CD4-positive, alpha-beta T cell (primary cell): ENCODE measurements at regions not wholly inside any gene's neighbourhood (a gene's known extent, or its start where the extent isn't known, plus 50 kb on each side); places are given as distances from the start of the nearest gene placed in this dataset.
"Not testable (repeated sequence)": the region's sequence is repeated elsewhere in the genome, so short reads cannot be mapped to it uniquely, and the experiment has no call there.

Source experiments
- ATAC-seq: fragments of 200-7000 bp; cut with Tn5 transposase; one replicate; pipeline ENCODE4 v1.10.0; 2022; ENCODE audit warnings: mild to moderate bottlenecking; ENCODE audit not compliant: poor library complexity
- CTCF ChIA-PET: fragments of 350-600 bp; sonication (Branson Sonifier 250); formaldehyde crosslinking; loops from one replicate; lab custom pipeline; 2021; ENCODE audit warnings: antibody characterized with exemption, inconsistent platforms; lab: Charles Lee
- POLR2A ChIA-PET: fragments of 350-600 bp; sonication (Branson Sonifier 250); formaldehyde crosslinking; loops from one replicate; lab custom pipeline; 2021; ENCODE audit warnings: antibody characterized with exemption, inconsistent platforms; lab: Charles Lee
- DNase-seq, 14 experiments: peaks; one replicate each; pipeline ENCODE4 v3.0.0-alpha.2; 2013 to 2020; ENCODE audit warnings: mixed read lengths in 2 of 14
- H3K27ac ChIP-seq, 2 donors: one replicate each; pipeline versions ENCODE4 v1.5.1 to v1.7.0; 2013; ENCODE audit warnings: low read length in 2 of 2, low read depth in 1 of 2, mild to moderate bottlenecking in 1 of 2
- H3K27me3 ChIP-seq, 2 experiments: 1 replicate in 1 of 2; 2 replicates in 1 of 2; pipeline versions ENCODE4 v1.6.1 to v1.7.0; 2013; ENCODE audit warnings: low read length in 2 of 2, control low read depth in 1 of 2, mild to moderate bottlenecking in 1 of 2, moderate library complexity in 1 of 2; ENCODE audit not compliant: insufficient read depth in 2 of 2, control insufficient read depth in 1 of 2
- H3K36me3 ChIP-seq: one replicate; pipeline ENCODE4 v1.6.1; 2013; ENCODE audit warnings: low read length, control low read depth; ENCODE audit not compliant: insufficient read depth
- H3K4me1 ChIP-seq: one replicate; pipeline ENCODE4 v1.6.1; 2013; ENCODE audit warnings: low read length, control low read depth; ENCODE audit not compliant: insufficient read depth
- H3K4me3 ChIP-seq: one replicate; pipeline ENCODE4 v1.5.1; 2013; ENCODE audit warnings: mild to moderate bottlenecking, low read length, moderate library complexity
- H3K9me3 ChIP-seq, 2 experiments: 1 replicate in 1 of 2; 2 replicates in 1 of 2; pipeline versions ENCODE4 v1.6.1 to v1.7.0; 2013; ENCODE audit warnings: low read length in 2 of 2, mild to moderate bottlenecking in 2 of 2, control low read depth in 1 of 2, moderate library complexity in 1 of 2; ENCODE audit not compliant: control insufficient read depth in 1 of 2, insufficient read depth in 1 of 2
- H3K27ac Mint-ChIP-seq: one replicate; pipeline ENCODE4 v1.8.0; 2020; ENCODE audit warnings: mixed read lengths
- H3K27me3 Mint-ChIP-seq: one replicate; pipeline ENCODE4 v1.8.0; 2021; ENCODE audit warnings: mixed read lengths
- H3K36me3 Mint-ChIP-seq: one replicate; pipeline ENCODE4 v1.8.0; 2021; ENCODE audit warnings: low read depth, mixed read lengths
- H3K4me1 Mint-ChIP-seq: one replicate; pipeline ENCODE4 v1.8.0; 2021; ENCODE audit warnings: low read depth, mixed read lengths
- H3K4me3 Mint-ChIP-seq: one replicate; pipeline ENCODE4 v1.8.0; 2020; ENCODE audit warnings: mild to moderate bottlenecking, mixed read lengths
- H3K9me3 Mint-ChIP-seq: one replicate; pipeline ENCODE4 v1.8.0; 2020; ENCODE audit warnings: mixed read lengths
- CTCF ChIP-seq: fragments of 200-600 bp; IDR thresholded peaks from one replicate; pipeline ENCODE4 v1.8.0; 2022; ENCODE audit warnings: antibody characterized with exemption, mild to moderate bottlenecking
- intact Hi-C, 2 experiments: fragments of 100-400 bp; cut with DNase I in 1 of 2; cut with micrococcal nuclease in 1 of 2; formaldehyde crosslinking; loops; one replicate each; pipeline versions ENCODE4 v1.15.1 to v1.9.0; 2023 to 2025; cut with DNase I, micrococcal nuclease

- no peaks in the 10 kb centered on the region for H3K36me3 ChIP-seq
- no peak overlapping the region for H3K4me3 Mint-ChIP-seq
- H3K27me3 ChIP-seq = no peaks in the 10 kb centered on the region
- no peaks in the 10 kb centered on the region for H3K4me1 ChIP-seq
- POLR2A ChIA-PET = no interaction called here
- H3K27me3 Mint-ChIP-seq = no peaks in the 10 kb centered on the region
- DNase-seq (no peak), ATAC-seq (no peak)
- H3K9me3 Mint-ChIP-seq = peaks cover 2% of the 10 kb centered on the region
- peaks cover 0 to 10% of the 10 kb centered on the region in 2 experiments for H3K9me3 ChIP-seq
- intact Hi-C loops = no loop called here
- CTCF ChIA-PET = no interaction called here
- TF ChIP-seq CTCF = no peak
- H3K36me3 Mint-ChIP-seq = no peaks in the 10 kb centered on the region
- no peaks in the 10 kb centered on the region for H3K4me1 Mint-ChIP-seq
- no peak overlapping the region for H3K27ac Mint-ChIP-seq
- H3K4me3 ChIP-seq = no peak overlapping the region
- no peak overlapping the region for H3K27ac ChIP-seq
Measured at GRCh38 chr5:99765011-99765410, 770.2 kb upstream of the FAM174A start.

GRCh38 chr5:99763021-99763774 is 772.0 kb upstream of the FAM174A start:
- peaks cover 4% of the 10 kb centered on the region for H3K9me3 Mint-ChIP-seq
- H3K4me1 Mint-ChIP-seq = no peaks in the 10 kb centered on the region
- no peak for DNase-seq
- CTCF ChIA-PET = no interaction called here
- H3K27me3 Mint-ChIP-seq = no peaks in the 10 kb centered on the region
- Histone ChIP-seq H3K9me3 (peaks cover 0 to 10% of the 10 kb centered on the region in 2 experiments), H3K4me1 (no peaks in the 10 kb centered on the region), H3K27me3 (no peaks in the 10 kb centered on the region), H3K36me3 (no peaks in the 10 kb centered on the region), H3K4me3 (no peak overlapping the region), H3K27ac (no peak overlapping the region)
- no peak for ATAC-seq
- no peak overlapping the region for H3K4me3 Mint-ChIP-seq
- H3K36me3 Mint-ChIP-seq = no peaks in the 10 kb centered on the region
- intact Hi-C loops = no loop called here
- POLR2A ChIA-PET = no interaction called here
- no peak for TF ChIP-seq CTCF
- no peak overlapping the region for H3K27ac Mint-ChIP-seq

GRCh38 chr5:99747342-99747741 is 787.8 kb upstream of the FAM174A start:
- ChIA-PET CTCF (no interaction called here), POLR2A (no interaction called here)
- Histone ChIP-seq H3K4me3 (no peak overlapping the region), H3K27me3 (no peaks in the 10 kb centered on the region), H3K9me3 (no peaks in the 10 kb centered on the region), H3K36me3 (no peaks in the 10 kb centered on the region), H3K27ac (no peak overlapping the region), H3K4me1 (no peaks in the 10 kb centered on the region)
- H3K4me3 Mint-ChIP-seq = no peak overlapping the region
- H3K36me3 Mint-ChIP-seq = no peaks in the 10 kb centered on the region
- TF ChIP-seq CTCF = no peak
- H3K27ac Mint-ChIP-seq = no peak overlapping the region
- intact Hi-C loops = no loop called here
- H3K27me3 Mint-ChIP-seq = no peaks in the 10 kb centered on the region
- DNase-seq (no peak), ATAC-seq (no peak)
- H3K9me3 Mint-ChIP-seq = peaks cover 4% of the 10 kb centered on the region
- H3K4me1 Mint-ChIP-seq = no peaks in the 10 kb centered on the region

- H3K36me3 Mint-ChIP-seq, H3K27me3 Mint-ChIP-seq, H3K27ac Mint-ChIP-seq, DNase-seq, H3K4me1 Mint-ChIP-seq, H3K9me3 Mint-ChIP-seq, H3K4me3 Mint-ChIP-seq, H3K4me3 ChIP-seq, H3K9me3 ChIP-seq, intact Hi-C loops, ATAC-seq, H3K4me1 ChIP-seq, CTCF ChIA-PET, H3K27me3 ChIP-seq, H3K36me3 ChIP-seq, POLR2A ChIA-PET, H3K27ac ChIP-seq: not testable (repeated sequence)
Measured at GRCh38 chr5:99733146-99733545, 802.0 kb upstream of the FAM174A start.

GRCh38 chr5:99730653-99731052 is 801.8 kb upstream of the CHD1 start:
- H3K36me3 ChIP-seq, H3K27ac ChIP-seq, H3K27ac Mint-ChIP-seq, ATAC-seq, H3K27me3 ChIP-seq, CTCF ChIA-PET, POLR2A ChIA-PET, intact Hi-C loops, H3K4me1 ChIP-seq, H3K36me3 Mint-ChIP-seq, H3K27me3 Mint-ChIP-seq, H3K9me3 ChIP-seq, H3K4me3 Mint-ChIP-seq, DNase-seq, H3K9me3 Mint-ChIP-seq, H3K4me3 ChIP-seq, H3K4me1 Mint-ChIP-seq: not testable (repeated sequence)
